AG10803 (cell line): ENCODE measurements at regions not wholly inside any gene's neighbourhood (a gene's known extent, or its start where the extent isn't known, plus 50 kb on each side); places are given as distances from the start of the nearest gene placed in this dataset.
A peak's percentile ranks its signal among the peaks of the same experiment; 100 is the strongest.

ENCODE experiments used
- DNase-seq: peaks from one replicate; pipeline ENCODE4 v3.0.0; 2010; ENCODE audit warnings: low read depth
- H3K4me3 ChIP-seq: 2 replicates; pipeline ENCODE4 v1.5.1; 2011; ENCODE audit warnings: mild to moderate bottlenecking, low read length, control low read depth
- TF ChIP-seq, protein P1 (sequence below): conservative IDR thresholded peaks from 2 replicates; pipeline ENCODE4 v1.5.1; 2011; ENCODE audit warnings: mild to moderate bottlenecking, low read length, control low read depth, inconsistent platforms

DNA sequence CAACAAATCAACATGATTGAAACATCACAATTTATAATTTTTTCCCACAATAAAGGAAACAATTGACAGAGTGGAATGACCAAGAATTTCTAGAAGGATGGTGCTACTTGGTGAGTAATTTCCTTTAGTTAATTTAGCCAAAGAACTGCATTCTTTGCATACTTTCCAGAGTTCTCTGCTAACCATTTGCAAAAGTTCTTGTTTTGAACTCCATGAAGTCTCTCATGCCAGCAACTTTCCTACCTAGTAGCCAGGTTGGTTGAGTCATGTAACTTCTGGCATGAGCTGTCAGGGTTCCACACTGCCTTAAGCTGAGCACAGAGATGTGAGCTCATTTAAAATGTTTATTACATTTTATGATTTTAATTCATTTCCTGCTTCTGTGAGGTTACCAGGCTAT lies 539.6 kb downstream of the PID1 start:
- H3K4me3 ChIP-seq = no peak overlapping the region
- TF ChIP-seq, protein P1, sequence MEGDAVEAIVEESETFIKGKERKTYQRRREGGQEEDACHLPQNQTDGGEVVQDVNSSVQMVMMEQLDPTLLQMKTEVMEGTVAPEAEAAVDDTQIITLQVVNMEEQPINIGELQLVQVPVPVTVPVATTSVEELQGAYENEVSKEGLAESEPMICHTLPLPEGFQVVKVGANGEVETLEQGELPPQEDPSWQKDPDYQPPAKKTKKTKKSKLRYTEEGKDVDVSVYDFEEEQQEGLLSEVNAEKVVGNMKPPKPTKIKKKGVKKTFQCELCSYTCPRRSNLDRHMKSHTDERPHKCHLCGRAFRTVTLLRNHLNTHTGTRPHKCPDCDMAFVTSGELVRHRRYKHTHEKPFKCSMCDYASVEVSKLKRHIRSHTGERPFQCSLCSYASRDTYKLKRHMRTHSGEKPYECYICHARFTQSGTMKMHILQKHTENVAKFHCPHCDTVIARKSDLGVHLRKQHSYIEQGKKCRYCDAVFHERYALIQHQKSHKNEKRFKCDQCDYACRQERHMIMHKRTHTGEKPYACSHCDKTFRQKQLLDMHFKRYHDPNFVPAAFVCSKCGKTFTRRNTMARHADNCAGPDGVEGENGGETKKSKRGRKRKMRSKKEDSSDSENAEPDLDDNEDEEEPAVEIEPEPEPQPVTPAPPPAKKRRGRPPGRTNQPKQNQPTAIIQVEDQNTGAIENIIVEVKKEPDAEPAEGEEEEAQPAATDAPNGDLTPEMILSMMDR = no peak
- peak; percentile 91 for DNase-seq

DNA sequence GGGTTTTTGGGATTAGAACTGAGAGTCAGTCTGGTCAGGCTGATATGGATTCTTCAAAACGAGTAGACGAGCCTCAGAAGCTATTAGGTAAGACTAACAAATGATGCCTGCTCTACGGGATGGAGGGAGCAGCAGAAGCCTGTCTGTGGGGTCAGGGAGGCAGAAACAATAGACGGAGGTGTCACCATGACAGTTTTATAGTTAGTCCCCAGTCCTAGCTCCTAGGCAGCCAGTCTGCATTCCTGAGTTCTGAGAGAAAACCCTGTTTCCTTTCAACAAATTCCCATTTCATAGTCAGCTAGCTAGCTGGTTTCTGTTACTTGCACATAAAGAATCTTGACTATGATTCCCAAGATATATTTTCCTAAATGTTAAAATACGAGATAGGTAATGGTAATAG lies 542.1 kb downstream of the PID1 start:
- H3K4me3 ChIP-seq = no peak overlapping the region
- peak; percentile 31 for DNase-seq
- TF ChIP-seq, protein P1 = no peak

DNA sequence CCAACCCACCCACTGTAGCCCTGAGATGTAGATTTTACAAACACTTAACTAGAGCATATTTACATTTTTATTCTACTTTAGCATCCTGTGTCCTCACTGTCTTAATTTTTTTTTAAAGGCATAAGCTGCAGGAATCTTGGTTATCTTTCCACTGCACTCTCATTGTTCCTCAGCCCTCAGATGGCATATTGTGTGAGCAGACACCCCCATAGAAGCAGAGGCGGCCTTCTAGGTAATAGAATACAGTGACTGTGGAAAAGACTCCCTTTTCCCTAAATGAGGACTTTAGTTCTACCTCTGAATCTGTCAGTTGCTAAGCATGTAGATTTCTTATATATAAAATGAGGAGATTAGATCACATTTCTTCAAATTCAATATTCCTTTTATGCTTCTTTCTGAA lies 543.5 kb upstream of the SPHKAP start:
- no peak for DNase-seq
- TF ChIP-seq, protein P1 = no peak
- no peak overlapping the region for H3K4me3 ChIP-seq

DNA sequence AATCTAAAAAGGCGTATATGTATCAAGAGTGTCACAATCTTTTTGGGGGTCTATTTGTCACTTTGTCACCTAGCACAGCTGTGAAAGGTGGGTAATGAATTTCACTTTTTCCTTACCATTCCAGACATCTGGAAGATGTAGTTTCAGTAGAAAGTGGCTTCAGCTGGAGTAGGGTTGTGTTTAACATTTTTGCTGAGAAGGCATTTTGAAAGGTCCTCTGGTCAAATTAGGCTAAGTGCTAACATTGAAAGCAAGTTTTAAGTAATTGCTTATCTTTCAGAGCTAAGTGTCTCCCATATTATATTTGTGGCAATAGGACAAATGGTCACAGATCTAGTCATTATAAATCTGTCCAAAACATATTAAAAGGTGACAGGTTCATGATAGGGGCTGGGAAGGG lies 542.1 kb upstream of the SPHKAP start:
- TF ChIP-seq, protein P1 = no peak
- no peak overlapping the region for H3K4me3 ChIP-seq
- DNase-seq = no peak

DNA sequence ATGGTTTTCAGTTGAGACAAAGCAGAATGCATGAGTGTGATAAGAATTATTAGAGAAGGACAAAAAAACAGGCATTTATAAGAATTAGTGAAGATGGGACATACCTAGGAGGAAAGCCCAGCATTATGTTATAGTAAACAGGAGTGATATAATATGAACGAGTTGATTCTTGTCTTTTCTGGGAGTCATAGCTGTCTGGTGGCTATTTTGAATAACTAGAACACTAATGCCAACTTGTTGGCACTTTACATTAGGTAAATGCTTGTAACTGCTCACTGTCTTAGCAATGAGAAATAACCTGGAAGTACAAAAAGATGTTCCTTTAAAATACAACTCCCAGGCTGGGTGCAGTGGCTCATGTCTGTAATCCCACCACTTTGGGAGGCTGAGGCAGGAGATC lies 540.8 kb upstream of the SPHKAP start:
- TF ChIP-seq, protein P1 = no peak
- DNase-seq = no peak
- H3K4me3 ChIP-seq = no peak overlapping the region

DNA sequence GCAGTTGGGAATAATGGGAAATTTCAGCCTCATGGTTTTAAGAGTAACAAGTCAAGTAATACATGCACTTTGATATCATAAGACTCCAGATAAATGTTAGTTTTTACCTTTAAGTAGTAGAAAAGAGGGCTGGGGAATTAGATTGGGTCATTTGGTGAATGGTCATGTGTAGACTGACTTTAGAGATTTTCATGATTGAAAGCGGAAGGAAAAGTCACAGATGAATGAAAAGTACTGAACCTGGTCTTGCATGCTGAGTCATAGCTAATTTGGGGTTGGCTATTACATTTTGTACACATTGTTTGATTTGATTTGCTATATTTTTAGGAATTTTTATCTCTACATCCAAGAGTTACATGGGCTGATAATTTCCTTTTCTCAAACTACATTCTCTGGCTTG lies 539.4 kb upstream of the SPHKAP start:
- TF ChIP-seq, protein P1 = no peak

DNA sequence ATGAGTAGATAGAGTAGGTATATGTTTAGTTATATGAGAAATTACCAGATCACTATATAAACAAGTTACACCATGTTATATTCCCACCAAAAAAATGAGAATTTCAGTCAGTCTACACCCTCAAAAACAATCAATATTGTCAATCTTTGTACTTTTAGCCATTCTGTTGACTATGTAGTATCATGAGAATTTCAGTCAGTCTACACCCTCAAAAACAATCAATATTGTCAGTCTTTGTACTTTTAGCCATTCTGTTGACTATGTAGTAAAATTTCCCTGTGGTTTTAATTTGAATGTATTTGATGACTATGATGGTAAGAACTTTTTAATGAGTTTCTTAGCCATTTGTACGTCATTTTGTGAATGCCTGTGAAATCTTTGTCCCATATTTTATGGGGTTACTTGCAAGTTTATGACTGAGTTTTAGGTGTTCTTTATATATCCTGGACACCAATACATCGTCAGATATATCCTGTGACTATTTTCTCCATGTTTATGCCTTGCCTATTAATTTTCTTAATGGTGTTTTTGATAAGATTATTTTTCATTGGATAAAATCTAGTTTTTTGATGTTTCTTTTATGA lies 528.4 kb upstream of the SPHKAP start:
- DNase-seq = peak; percentile 25
- H3K4me3 ChIP-seq = no peak overlapping the region
- TF ChIP-seq, protein P1 = no peak

More for the DNA sequence above, 539.4 kb upstream of the SPHKAP start:
- no peak for DNase-seq
- no peak overlapping the region for H3K4me3 ChIP-seq
